ENCODE measurements at regions not wholly inside any gene's neighbourhood (a gene's known extent, or its start where the extent isn't known, plus 50 kb on each side); places are given as distances from the start of the nearest gene placed in this dataset.

DNA sequence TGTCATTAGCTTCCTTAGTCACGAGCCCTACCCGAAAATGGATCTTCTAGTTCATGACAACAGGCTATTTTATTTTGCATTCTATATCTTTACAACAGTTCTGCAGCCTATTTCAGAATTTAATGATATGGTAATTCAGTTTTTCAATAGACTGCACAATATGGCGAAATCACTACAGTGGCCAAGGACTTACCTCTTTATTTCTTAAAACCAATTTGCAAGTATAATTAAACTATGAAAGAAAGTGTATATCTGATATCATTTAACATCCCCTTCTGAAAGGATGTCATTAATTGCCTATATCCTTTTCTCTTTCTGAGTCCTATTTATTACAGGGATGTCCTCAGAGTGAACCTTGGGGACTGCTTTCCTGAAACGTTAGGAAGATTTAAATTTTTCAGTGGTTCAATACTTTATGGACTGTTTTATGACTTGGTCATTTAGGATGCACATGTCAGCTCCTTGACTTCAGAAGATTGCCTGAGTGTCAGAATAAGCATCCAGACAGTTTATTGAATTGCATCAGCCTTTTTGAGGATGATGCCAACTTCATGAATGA is 190.8 kb upstream of the GEMIN8 start:
- DNase-seq (ENCODE audit: low spot score) = no peak
- TF ChIP-seq, protein P1, sequence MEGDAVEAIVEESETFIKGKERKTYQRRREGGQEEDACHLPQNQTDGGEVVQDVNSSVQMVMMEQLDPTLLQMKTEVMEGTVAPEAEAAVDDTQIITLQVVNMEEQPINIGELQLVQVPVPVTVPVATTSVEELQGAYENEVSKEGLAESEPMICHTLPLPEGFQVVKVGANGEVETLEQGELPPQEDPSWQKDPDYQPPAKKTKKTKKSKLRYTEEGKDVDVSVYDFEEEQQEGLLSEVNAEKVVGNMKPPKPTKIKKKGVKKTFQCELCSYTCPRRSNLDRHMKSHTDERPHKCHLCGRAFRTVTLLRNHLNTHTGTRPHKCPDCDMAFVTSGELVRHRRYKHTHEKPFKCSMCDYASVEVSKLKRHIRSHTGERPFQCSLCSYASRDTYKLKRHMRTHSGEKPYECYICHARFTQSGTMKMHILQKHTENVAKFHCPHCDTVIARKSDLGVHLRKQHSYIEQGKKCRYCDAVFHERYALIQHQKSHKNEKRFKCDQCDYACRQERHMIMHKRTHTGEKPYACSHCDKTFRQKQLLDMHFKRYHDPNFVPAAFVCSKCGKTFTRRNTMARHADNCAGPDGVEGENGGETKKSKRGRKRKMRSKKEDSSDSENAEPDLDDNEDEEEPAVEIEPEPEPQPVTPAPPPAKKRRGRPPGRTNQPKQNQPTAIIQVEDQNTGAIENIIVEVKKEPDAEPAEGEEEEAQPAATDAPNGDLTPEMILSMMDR (IDR thresholded peaks at IDR 0.05; ENCODE audit: extremely low read depth, missing control alignments) = no peak

GRCh38 chrX:14209034-14209433 is 179.3 kb upstream of the GEMIN8 start:
- TF ChIP-seq, protein P1 (IDR thresholded peaks at IDR 0.05; ENCODE audit: extremely low read depth, missing control alignments) = no peak
- no peak for DNase-seq (ENCODE audit: low spot score)

DNA sequence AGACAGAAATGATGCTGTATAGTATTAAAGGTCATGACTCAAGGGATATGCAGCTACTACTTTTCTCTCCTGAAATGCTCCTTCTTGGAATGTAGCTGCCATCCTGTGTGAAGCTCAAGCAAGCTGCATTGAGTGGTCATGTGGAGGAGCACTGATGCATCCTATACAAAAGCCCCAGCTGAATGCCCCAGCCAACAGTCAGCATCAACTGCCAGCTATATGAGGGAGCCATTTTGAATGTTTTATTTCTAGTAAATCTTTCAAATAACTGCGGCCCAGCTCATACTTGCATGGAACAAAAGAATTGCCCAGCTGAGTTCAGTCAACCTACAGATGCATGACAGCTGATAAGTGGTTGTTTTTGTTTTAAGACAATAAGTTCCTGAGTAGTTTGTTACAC is 165.0 kb upstream of the GEMIN8 start:
- TF ChIP-seq, protein P1 (IDR thresholded peaks at IDR 0.05; ENCODE audit: extremely low read depth, missing control alignments) = no peak
- no peak for DNase-seq (ENCODE audit: low spot score)

- TF ChIP-seq, protein P1 (IDR thresholded peaks at IDR 0.05; ENCODE audit: extremely low read depth, missing control alignments) = no peak
- DNase-seq (ENCODE audit: low spot score) = no peak
These were observed 163.9 kb upstream of the GEMIN8 start for GRCh38 chrX:14193547-14193946.

DNA sequence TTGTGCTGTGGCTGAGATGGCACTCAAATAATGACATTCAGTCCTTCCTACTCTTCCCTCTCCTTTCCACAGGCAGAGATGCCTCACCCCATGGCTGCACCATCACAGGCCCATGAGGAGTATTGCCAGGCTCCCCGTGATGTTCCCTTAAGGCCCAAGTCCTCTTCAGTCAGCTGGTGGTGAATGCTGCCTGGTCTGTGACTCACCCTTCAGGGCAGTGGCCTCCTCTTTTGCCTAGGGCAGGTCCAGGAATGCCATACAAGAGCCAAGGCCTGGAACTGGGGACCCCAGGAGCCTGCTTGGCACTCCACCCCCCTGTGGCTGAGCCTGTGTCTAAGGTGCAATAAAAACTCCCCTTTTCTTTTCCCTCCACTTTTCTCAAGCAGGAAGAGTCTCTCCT is 144.2 kb upstream of the GEMIN8 start:
- DNase-seq (ENCODE audit: low spot score) = no peak
- TF ChIP-seq, protein P1 (IDR thresholded peaks at IDR 0.05; ENCODE audit: extremely low read depth, missing control alignments) = no peak

DNA sequence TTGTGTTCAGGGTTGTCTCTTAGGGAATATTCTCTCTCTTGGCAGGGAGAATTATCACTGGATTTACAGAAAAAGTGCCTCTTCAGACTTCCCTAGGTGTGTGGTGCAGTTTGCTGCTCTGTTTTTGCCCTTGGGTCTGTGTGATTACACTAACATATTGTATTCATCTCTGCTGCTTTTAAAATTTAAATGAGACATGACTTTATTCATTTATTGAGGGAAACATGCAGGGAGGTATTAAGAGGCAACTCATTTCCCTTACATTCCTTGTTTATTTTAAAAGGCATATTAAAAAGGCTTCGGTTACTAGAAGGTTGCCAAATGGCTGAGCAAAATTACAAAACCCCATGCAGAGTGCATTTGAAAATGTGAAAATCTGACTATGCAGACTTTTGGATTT is 135.1 kb upstream of the GEMIN8 start:
- DNase-seq (ENCODE audit: low spot score) = no peak
- TF ChIP-seq, protein P1 (IDR thresholded peaks at IDR 0.05; ENCODE audit: extremely low read depth, missing control alignments) = no peak

DNA sequence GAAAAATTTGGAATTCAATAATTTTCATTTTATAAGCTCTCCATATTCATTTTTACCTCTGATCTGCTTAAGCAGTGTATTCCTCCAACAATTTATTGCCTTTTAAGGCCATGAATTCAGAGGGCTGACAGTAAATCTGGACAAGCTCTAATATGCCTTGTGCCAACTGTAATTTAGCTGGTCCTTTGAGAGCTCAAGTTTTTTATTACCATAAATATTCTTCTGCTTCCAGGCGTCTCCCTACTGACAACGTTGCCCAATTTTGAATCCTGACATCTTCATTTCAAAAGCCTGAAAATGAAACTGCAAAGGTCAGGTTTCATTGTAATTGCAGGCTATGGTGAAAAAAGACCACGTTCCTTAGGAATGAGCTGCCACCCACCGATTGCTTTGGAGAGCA is 95.8 kb upstream of the GEMIN8 start:
- TF ChIP-seq, protein P1 (IDR thresholded peaks at IDR 0.05; ENCODE audit: extremely low read depth, missing control alignments) = no peak

More for the DNA sequence above, 95.8 kb upstream of the GEMIN8 start:
- no peak for DNase-seq (ENCODE audit: low spot score)
